HepG2 (cell line): ENCODE measurements at regions not wholly inside any gene's neighbourhood (a gene's known extent, or its start where the extent isn't known, plus 50 kb on each side); places are given as distances from the start of the nearest gene placed in this dataset.

ENCODE experiments used
- ATF4 ChIP-seq, 2 experiments: fragments of 450-650 bp in 1 of 2; sonication (generic) in 1 of 2; formaldehyde crosslinking; IDR thresholded peaks; 2 replicates each; pipeline versions ENCODE4 v1.5.0 to v1.8.0; 2020 to 2022; ENCODE audit warnings: mild to moderate bottlenecking in 1 of 2, missing genetic modification reagents in 1 of 2
- BHLHE40 ChIP-seq: IDR thresholded peaks from 2 replicates; pipeline ENCODE4 v1.6.1; 2011; ENCODE audit warnings: low read length, improper control_type of control experiment
- CENPT ChIP-seq: sonication (generic); formaldehyde crosslinking; IDR thresholded peaks from 2 replicates; pipeline ENCODE4 v1.8.0; 2022; ENCODE audit warnings: low read depth, mild to moderate bottlenecking, moderate library complexity, missing genetic modification reagents
- DZIP1 ChIP-seq: sonication (generic); formaldehyde crosslinking; IDR thresholded peaks from 2 replicates; pipeline ENCODE4 v1.5.0; 2020; ENCODE audit warnings: mild to moderate bottlenecking, missing genetic modification reagents
- FOSL2 ChIP-seq: sonication (generic); formaldehyde crosslinking; IDR thresholded peaks from 2 replicates; pipeline ENCODE4 v1.4.0; 2020; ENCODE audit warnings: missing genetic modification reagents
- FOXP1 ChIP-seq, 2 experiments: fragments of 450-650 bp in 1 of 2; IDR thresholded peaks; 2 replicates each; pipeline ENCODE4 v1.6.1; 2017 to 2018; ENCODE audit warnings: antibody characterized with exemption in 1 of 2
- NR2C2 ChIP-seq: sonication (generic); formaldehyde crosslinking; IDR thresholded peaks from 2 replicates; pipeline ENCODE4 v1.4.0; 2020; ENCODE audit warnings: missing genetic modification reagents, mild to moderate bottlenecking, moderate library complexity, borderline replicate concordance
- NR2F2 ChIP-seq: IDR thresholded peaks from 2 replicates; pipeline ENCODE4 v1.6.1; 2012; ENCODE audit warnings: low read depth, inconsistent platforms, borderline replicate concordance
- PAXIP1 ChIP-seq: sonication (generic); formaldehyde crosslinking; conservative IDR thresholded peaks from 2 replicates; pipeline ENCODE4 v1.4.0; 2020; ENCODE audit warnings: mild to moderate bottlenecking, missing genetic modification reagents, moderate library complexity
- SIX4 ChIP-seq: sonication (generic); formaldehyde crosslinking; IDR thresholded peaks from 2 replicates; pipeline ENCODE4 v1.4.0; 2020; ENCODE audit warnings: missing genetic modification reagents
- SNAPC2 ChIP-seq: sonication (generic); formaldehyde crosslinking; IDR thresholded peaks from 2 replicates; pipeline ENCODE4 v1.8.1; 2022; ENCODE audit warnings: mild to moderate bottlenecking, missing genetic modification reagents
- THYN1 ChIP-seq: sonication (generic); formaldehyde crosslinking; IDR thresholded peaks from 2 replicates; pipeline ENCODE4 v1.8.1; 2023; ENCODE audit warnings: low read depth, mild to moderate bottlenecking, moderate library complexity, missing genetic modification reagents, borderline replicate concordance
- ZBTB21 ChIP-seq: sonication (generic); formaldehyde crosslinking; IDR thresholded peaks from 2 replicates; pipeline ENCODE4 v1.4.0; 2020; ENCODE audit warnings: missing genetic modification reagents
- ZNF3 ChIP-seq: IDR thresholded peaks from 2 replicates; pipeline ENCODE4 v1.7.0; 2017; ENCODE audit warnings: inconsistent platforms
- ZNF510 ChIP-seq: sonication (generic); formaldehyde crosslinking; IDR thresholded peaks from 2 replicates; pipeline ENCODE4 v1.4.0; 2020; ENCODE audit warnings: low read depth, mild to moderate bottlenecking, missing genetic modification reagents
- ZNF609 ChIP-seq: sonication (generic); formaldehyde crosslinking; IDR thresholded peaks from 2 replicates; pipeline ENCODE4 v1.4.0; 2020; ENCODE audit warnings: mild to moderate bottlenecking, missing genetic modification reagents, borderline replicate concordance
- ZSCAN29 ChIP-seq: sonication (generic); formaldehyde crosslinking; conservative IDR thresholded peaks from 2 replicates; pipeline ENCODE4 v1.4.0; 2020; ENCODE audit warnings: mild to moderate bottlenecking, missing genetic modification reagents

- peak; percentile 96 for TF ChIP-seq ZNF609 (CRISPR knock-in tag)
- peak; percentile 100 for TF ChIP-seq PAXIP1 (CRISPR knock-in tag)
- peak; percentile 77; the same call in 1 of the 2 replicates for TF ChIP-seq ZSCAN29 (CRISPR knock-in tag)
- TF ChIP-seq NR2C2 (CRISPR knock-in tag), result peak; percentile 51; the same call in 1 of the 2 replicates
- peak; percentile 71 for TF ChIP-seq FOXP1 (IDR thresholded peaks at IDR 0.05)
- peak; percentile 97 for TF ChIP-seq FOXP1 (CRISPR knock-in tag; IDR thresholded peaks at IDR 0.05)
- TF ChIP-seq THYN1 (CRISPR knock-in tag), result 0 out of 2 replicates have a peak, but pooled peaks have one; percentile 20
- TF ChIP-seq ZNF3 (CRISPR knock-in tag), result 0 out of 2 replicates have a peak, but pooled peaks have one; percentile 48
- TF ChIP-seq CENPT (CRISPR knock-in tag), result no peak
- peak; percentile 60; the same call in 1 of the 2 replicates for TF ChIP-seq SNAPC2 (CRISPR knock-in tag)
- TF ChIP-seq BHLHE40, result peak; percentile 72
- no peak for TF ChIP-seq DZIP1 (CRISPR knock-in tag)
- 0 out of 2 replicates have a peak, but pooled peaks have one; percentile 66 for TF ChIP-seq ZNF510 (CRISPR knock-in tag)
- no peak for TF ChIP-seq ZBTB21 (CRISPR knock-in tag)
- peak in 1 of 2 experiments; percentile 61; a peak in 1 of 4 replicates for TF ChIP-seq ATF4 (CRISPR knock-in tag; IDR thresholded peaks at IDR 0.05)
- TF ChIP-seq SIX4 (CRISPR knock-in tag), result peak; percentile 62; the same call in 1 of the 2 replicates
- TF ChIP-seq FOSL2 (CRISPR knock-in tag), result peak; percentile 45; the same call in 1 of the 2 replicates
- TF ChIP-seq NR2F2, result peak; percentile 69; the same call in 1 of the 2 replicates
Measured at GRCh38 chr12:19066475-19067001, 63.0 kb upstream of the PLEKHA5 start (continued).
